ENCODE measurements at regions not wholly inside any gene's neighbourhood (a gene's known extent, or its start where the extent isn't known, plus 50 kb on each side); places are given as distances from the start of the nearest gene placed in this dataset.

GRCh38 chr17:70872103-70872502 is 702.8 kb downstream of the KCNJ2 start:
- Histone ChIP-seq H3K27ac (no peak overlapping the region), H3K9me3 (no peaks in the 10 kb centered on the region), H3K27me3 (no peaks in the 10 kb centered on the region), H3K4me1 (no peaks in the 10 kb centered on the region), H3K4me3 (no peak overlapping the region), H3K36me3 (no peaks in the 10 kb centered on the region)
- ATAC-seq (no peak), DNase-seq (no peak)
- WGBS, 2 donors: 26 to 42% methylated on average over 3 of the region's 3 CpGs
- intact Hi-C loops (cut with DNase I): no loop called here
- TF ChIP-seq CTCF (IDR thresholded peaks at IDR 0.05): no peak

GRCh38 chr17:70875729-70876310 is 706.5 kb downstream of the KCNJ2 start:
- WGBS, 2 donors: 16 to 25% methylated on average over 2 of the region's 2 CpGs
- peak in 1 of 8 donors; percentile 15 for ATAC-seq
- Histone ChIP-seq H3K4me1 (no peaks in the 10 kb centered on the region), H3K27ac (peak overlapping the region in 1 of 10 donors; percentile 14), H3K9me3 (no peaks in the 10 kb centered on the region), H3K36me3 (no peaks in the 10 kb centered on the region), H3K4me3 (no peak overlapping the region), H3K27me3 (no peaks in the 10 kb centered on the region)
- TF ChIP-seq CTCF (IDR thresholded peaks at IDR 0.05): no peak
- no peak for DNase-seq
- intact Hi-C loops (cut with DNase I): no loop called here

GRCh38 chr17:70878879-70879278 is 709.5 kb downstream of the KCNJ2 start:
- no peaks in the 10 kb centered on the region for H3K4me1 ChIP-seq
- intact Hi-C loops (cut with DNase I): no loop called here
- no peak for ATAC-seq
- no peak overlapping the region for H3K4me3 ChIP-seq
- H3K27me3 ChIP-seq: no peaks in the 10 kb centered on the region
- H3K27ac ChIP-seq: no peak overlapping the region
- H3K9me3 ChIP-seq: no peaks in the 10 kb centered on the region
- H3K36me3 ChIP-seq: no peaks in the 10 kb centered on the region
- DNase-seq: no peak
- no peak for TF ChIP-seq CTCF (IDR thresholded peaks at IDR 0.05)
- 71 to 80% methylated on average over 2 of the region's 2 CpGs for WGBS, 2 donors

GRCh38 chr17:70879401-70879800 is 710.1 kb downstream of the KCNJ2 start:
- no peaks in the 10 kb centered on the region for H3K4me1 ChIP-seq
- H3K4me3 ChIP-seq: no peak overlapping the region
- H3K27me3 ChIP-seq: no peaks in the 10 kb centered on the region
- H3K27ac ChIP-seq: no peak overlapping the region
- 75 to 81% methylated on average over 3 of the region's 3 CpGs for WGBS, 2 donors
- H3K9me3 ChIP-seq: no peaks in the 10 kb centered on the region
- intact Hi-C loops (cut with DNase I): no loop called here
- DNase-seq: no peak
- TF ChIP-seq CTCF (IDR thresholded peaks at IDR 0.05): no peak
- ATAC-seq: no peak
- H3K36me3 ChIP-seq: no peaks in the 10 kb centered on the region
